ENCODE measurements at regions not wholly inside any gene's neighbourhood (a gene's known extent, or its start where the extent isn't known, plus 50 kb on each side); places are given as distances from the start of the nearest gene placed in this dataset.

GRCh38 chr14:97524589-97525319 is 727.6 kb downstream of the VRK1 start:
- TF ChIP-seq CTCF (IDR thresholded peaks at IDR 0.05; ENCODE audit: poor library complexity, severe bottlenecking) = no peak
- TF ChIP-seq POLR2AphosphoS5 (IDR thresholded peaks at IDR 0.05) = no peak
- no peak for TF ChIP-seq REST (IDR thresholded peaks at IDR 0.05; ENCODE audit: borderline replicate concordance)
- TF ChIP-seq MXI1 (conservative IDR thresholded peaks at IDR 0.05; ENCODE audit: poor library complexity, severe bottlenecking) = no peak
- TF ChIP-seq EP300 (conservative IDR thresholded peaks at IDR 0.05; ENCODE audit: poor library complexity, severe bottlenecking) = no peak
- TF ChIP-seq EZH2 (IDR thresholded peaks at IDR 0.05; ENCODE audit: borderline replicate concordance, insufficient read depth, low read length, poor library complexity, severe bottlenecking) = no peak

All from neural cell (in vitro differentiated cells).